G401 (cell line): ENCODE measurements at regions not wholly inside any gene's neighbourhood (a gene's known extent, or its start where the extent isn't known, plus 50 kb on each side); places are given as distances from the start of the nearest gene placed in this dataset.

Experiments
- DNase-seq: peaks from one replicate; pipeline ENCODE4 v3.0.0-alpha.2; 2015; ENCODE audit warnings: low spot score
- in situ Hi-C: cut with HindIII; loops from 2 replicates; pipeline ENCODE4 v1.10.0; 2016; ENCODE audit warnings: low sequenced_read_pairs, mixed read lengths

- in situ Hi-C loops, result no loop called here
- no peak for DNase-seq
Measured at GRCh38 chr17:71037386-71037785, 868.1 kb downstream of the KCNJ2 start.

- DNase-seq, result no peak
- in situ Hi-C loops, result no loop called here
Measured at GRCh38 chr17:71039391-71039790, 870.1 kb downstream of the KCNJ2 start.

GRCh38 chr17:71052971-71053370, 883.6 kb downstream of the KCNJ2 start:
- no peak for DNase-seq
- in situ Hi-C loops, result no loop called here

GRCh38 chr17:71055128-71055527, 885.8 kb downstream of the KCNJ2 start:
- in situ Hi-C loops, result no loop called here
- DNase-seq, result no peak

GRCh38 chr17:71057448-71057847, 888.1 kb downstream of the KCNJ2 start:
- in situ Hi-C loops, result no loop called here
- DNase-seq, result no peak

GRCh38 chr17:71057938-71058337, 888.6 kb downstream of the KCNJ2 start:
- in situ Hi-C loops, result no loop called here
- no peak for DNase-seq

GRCh38 chr17:71063127-71063526, 893.8 kb downstream of the KCNJ2 start:
- in situ Hi-C loops, result no loop called here

GRCh38 chr17:71063559-71063958, 894.2 kb downstream of the KCNJ2 start:
- in situ Hi-C loops, result no loop called here
- no peak for DNase-seq

More at GRCh38 chr17:71063127-71063526, 893.8 kb downstream of the KCNJ2 start:
- DNase-seq, result no peak

- in situ Hi-C loops, result no loop called here
- peak; percentile 1 for DNase-seq
Measured at GRCh38 chr17:71067669-71068407, 898.5 kb downstream of the KCNJ2 start.

GRCh38 chr17:71068408-71068750, 899.0 kb downstream of the KCNJ2 start:
- no peak for DNase-seq
- in situ Hi-C loops, result no loop called here

GRCh38 chr17:71071041-71071440, 901.7 kb downstream of the KCNJ2 start:
- in situ Hi-C loops, result no loop called here
- DNase-seq, result no peak

GRCh38 chr17:71071837-71072236, 902.5 kb downstream of the KCNJ2 start:
- in situ Hi-C loops, result no loop called here
- DNase-seq, result no peak

GRCh38 chr17:71080937-71081336, 911.6 kb downstream of the KCNJ2 start:
- in situ Hi-C loops, result no loop called here
- no peak for DNase-seq

GRCh38 chr17:71081666-71082065, 912.3 kb downstream of the KCNJ2 start:
- DNase-seq, result no peak
- in situ Hi-C loops, result no loop called here

- in situ Hi-C loops, result no loop called here
- no peak for DNase-seq
Measured at GRCh38 chr17:71084219-71084618, 914.9 kb downstream of the KCNJ2 start.

GRCh38 chr17:71084838-71085237, 915.5 kb downstream of the KCNJ2 start:
- in situ Hi-C loops, result no loop called here
- no peak for DNase-seq

GRCh38 chr17:71085238-71086033, 916.1 kb downstream of the KCNJ2 start:
- in situ Hi-C loops, result no loop called here
- DNase-seq, result no peak

GRCh38 chr17:71089431-71089830, 920.1 kb downstream of the KCNJ2 start:
- in situ Hi-C loops, result no loop called here
- no peak for DNase-seq

GRCh38 chr17:71098071-71098470, 928.7 kb downstream of the KCNJ2 start:
- DNase-seq, result no peak
- in situ Hi-C loops, result no loop called here

- DNase-seq, result no peak
- in situ Hi-C loops, result no loop called here
Measured at GRCh38 chr17:71099003-71099714, 929.8 kb downstream of the KCNJ2 start.
